ENCODE measurements at regions not wholly inside any gene's neighbourhood (a gene's known extent, or its start where the extent isn't known, plus 50 kb on each side); places are given as distances from the start of the nearest gene placed in this dataset.

DNA sequence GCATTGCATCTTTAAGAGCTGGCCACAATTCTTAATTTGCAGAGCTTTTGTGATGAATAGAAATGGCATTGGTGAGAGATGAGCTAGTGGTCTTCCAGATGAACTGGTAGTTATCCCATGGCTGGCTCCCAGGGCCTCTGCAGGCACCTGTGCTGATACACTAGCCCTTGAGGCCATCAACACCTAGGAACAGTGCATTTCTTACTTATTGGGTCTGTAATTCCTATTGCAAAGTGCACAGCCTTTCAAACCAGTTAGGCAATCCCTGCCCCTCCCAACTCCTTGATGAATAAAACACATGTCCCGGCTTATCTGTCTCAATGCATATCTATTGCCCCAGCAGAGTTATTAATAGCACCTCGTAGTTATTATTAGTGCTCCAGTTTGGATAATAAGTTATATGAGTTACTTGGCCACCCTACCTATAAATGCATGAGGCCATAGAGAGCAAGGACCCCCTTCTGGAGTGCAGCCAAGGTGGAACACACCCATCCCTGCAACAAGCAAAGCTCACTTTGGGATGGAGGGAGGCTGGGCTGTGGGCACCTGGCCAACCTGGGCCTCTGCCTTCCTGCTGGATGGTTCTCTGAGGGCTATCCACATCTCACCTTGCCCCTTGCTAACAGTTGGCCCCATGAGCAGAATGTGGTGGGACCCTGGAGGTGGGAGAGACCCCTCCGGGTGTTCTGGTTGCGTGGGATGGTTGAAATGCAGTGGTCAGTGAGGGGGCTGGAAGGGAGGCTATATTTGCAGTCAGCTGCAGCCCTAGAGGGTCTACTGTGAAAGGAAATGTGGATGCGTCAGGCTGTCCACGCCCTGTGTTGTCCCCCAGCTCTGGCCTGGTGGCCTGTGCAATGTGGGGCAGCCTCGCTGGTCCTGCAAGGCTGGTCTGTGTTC, 455.9 kb upstream of the HS6ST1 start:
- Histone ChIP-seq H3K9me3 (ENCODE audit: control insufficient read depth, insufficient read depth, low read length) (no peaks in the 10 kb centered on the region), H3K36me3 (ENCODE audit: control insufficient read depth, insufficient read depth, low read length) (no peaks in the 10 kb centered on the region), H3K27me3 (ENCODE audit: control insufficient read depth, insufficient read depth, low read length) (no peaks in the 10 kb centered on the region), H3K9ac (ENCODE audit: low read depth, low read length) (no peak overlapping the region), H3K4me1 (ENCODE audit: control insufficient read depth, insufficient read depth, low read length) (no peaks in the 10 kb centered on the region), H3K4me3 (ENCODE audit: low read depth, low read length) (no peak overlapping the region)

DNA sequence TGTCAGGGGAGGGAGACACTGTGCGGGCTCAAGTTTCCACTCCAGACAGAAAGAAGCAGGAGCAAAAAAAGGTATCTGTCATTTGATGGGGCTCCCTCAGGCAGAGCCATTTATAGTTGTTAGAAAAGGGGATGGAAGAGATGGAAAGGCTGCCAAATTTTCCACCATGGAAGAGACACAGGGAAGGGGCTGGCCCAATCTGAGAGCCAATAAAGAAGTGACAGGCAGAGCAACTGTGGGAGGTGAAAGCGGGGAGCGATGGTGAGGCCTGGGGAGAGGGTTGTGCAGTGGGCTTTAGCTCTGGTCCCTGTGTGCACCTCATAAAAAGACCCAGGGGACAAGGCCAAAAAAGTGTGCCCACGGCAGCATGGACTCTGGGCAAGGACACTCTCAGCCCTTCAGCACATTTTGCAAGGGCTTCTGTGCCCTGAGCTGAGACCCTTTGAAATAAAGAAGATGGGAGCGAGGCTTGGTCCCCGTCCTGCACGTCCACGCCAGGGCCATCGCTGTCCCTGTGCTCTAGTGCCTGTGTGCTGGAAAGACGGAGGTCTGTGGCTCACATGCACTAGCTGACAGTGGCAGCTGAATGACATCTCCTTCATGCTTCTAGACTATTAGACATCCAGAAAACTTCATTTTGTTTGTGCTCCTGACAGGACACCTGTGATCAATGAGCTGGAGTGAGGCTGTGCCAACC, 456.7 kb upstream of the HS6ST1 start:
- Histone ChIP-seq H3K4me3 (ENCODE audit: low read depth, low read length) (no peak overlapping the region), H3K36me3 (ENCODE audit: control insufficient read depth, insufficient read depth, low read length) (no peaks in the 10 kb centered on the region), H3K27me3 (ENCODE audit: control insufficient read depth, insufficient read depth, low read length) (no peaks in the 10 kb centered on the region), H3K9me3 (ENCODE audit: control insufficient read depth, insufficient read depth, low read length) (no peaks in the 10 kb centered on the region), H3K9ac (ENCODE audit: low read depth, low read length) (no peak overlapping the region), H3K4me1 (ENCODE audit: control insufficient read depth, insufficient read depth, low read length) (no peaks in the 10 kb centered on the region)

DNA sequence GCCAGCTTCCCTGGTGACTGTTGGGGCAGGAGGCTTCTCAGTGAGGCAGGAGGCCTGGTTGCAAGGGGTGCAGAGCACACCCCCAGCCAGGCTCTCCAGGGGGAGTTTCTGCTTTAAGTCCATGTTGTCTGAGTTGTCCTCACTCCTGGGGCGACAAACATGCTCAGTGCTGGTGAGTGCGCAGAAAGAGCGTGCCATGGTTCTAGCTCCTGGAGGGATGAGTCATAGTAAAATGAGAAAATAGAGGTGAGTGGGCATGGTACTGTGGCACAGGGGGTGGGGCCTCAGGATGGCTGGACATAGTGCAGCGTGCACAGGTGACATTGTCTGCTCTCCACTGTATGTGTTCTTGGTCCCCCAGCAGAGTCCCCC, 457.2 kb upstream of the HS6ST1 start:
- H3K4me3 ChIP-seq (ENCODE audit: low read depth, low read length), result no peak overlapping the region
- H3K4me1 ChIP-seq (ENCODE audit: control insufficient read depth, insufficient read depth, low read length), result no peaks in the 10 kb centered on the region
- H3K36me3 ChIP-seq (ENCODE audit: control insufficient read depth, insufficient read depth, low read length), result no peaks in the 10 kb centered on the region
- no peaks in the 10 kb centered on the region for H3K9me3 ChIP-seq (ENCODE audit: control insufficient read depth, insufficient read depth, low read length)
- H3K27me3 ChIP-seq (ENCODE audit: control insufficient read depth, insufficient read depth, low read length), result no peaks in the 10 kb centered on the region
- H3K9ac ChIP-seq (ENCODE audit: low read depth, low read length), result no peak overlapping the region

DNA sequence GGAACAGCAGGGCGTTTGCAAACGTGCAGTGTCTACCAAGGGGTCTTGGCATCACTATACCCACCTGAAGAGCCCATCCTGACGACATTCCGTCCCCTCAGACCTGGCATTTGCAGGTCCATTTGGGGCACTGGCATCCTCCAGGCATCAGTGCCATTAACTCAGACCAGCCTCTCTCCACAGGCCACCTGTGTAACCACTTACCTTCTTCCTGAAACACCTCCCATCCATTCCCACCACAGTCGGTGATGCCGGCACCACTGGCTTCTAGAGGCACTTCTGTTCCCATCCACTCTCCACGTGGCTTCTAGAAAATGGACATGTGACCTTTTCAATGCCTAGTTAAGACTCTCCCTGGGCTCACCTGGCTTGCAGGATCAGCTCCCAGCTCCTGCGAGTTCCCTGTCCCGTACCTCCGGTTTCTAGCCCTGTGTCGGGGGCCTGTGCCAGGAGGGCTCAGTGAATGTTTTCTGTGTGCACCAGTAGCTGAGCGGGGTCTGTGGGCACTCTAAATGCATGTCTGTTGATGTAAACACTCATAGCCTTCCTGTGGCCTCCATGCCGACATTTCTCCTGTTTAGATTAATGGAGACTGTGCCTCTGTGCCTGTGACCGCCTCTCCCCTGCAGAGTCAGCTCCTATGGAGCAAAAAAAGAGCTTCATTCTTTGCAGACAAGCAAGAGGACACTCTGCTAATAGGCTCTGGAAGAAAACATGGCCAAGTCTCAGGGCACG, 458.0 kb upstream of the HS6ST1 start:
- Histone ChIP-seq H3K4me3 (ENCODE audit: low read depth, low read length) (no peak overlapping the region), H3K36me3 (ENCODE audit: control insufficient read depth, insufficient read depth, low read length) (no peaks in the 10 kb centered on the region), H3K27me3 (ENCODE audit: control insufficient read depth, insufficient read depth, low read length) (no peaks in the 10 kb centered on the region), H3K9me3 (ENCODE audit: control insufficient read depth, insufficient read depth, low read length) (no peaks in the 10 kb centered on the region), H3K4me1 (ENCODE audit: control insufficient read depth, insufficient read depth, low read length) (no peaks in the 10 kb centered on the region), H3K9ac (ENCODE audit: low read depth, low read length) (no peak overlapping the region)

DNA sequence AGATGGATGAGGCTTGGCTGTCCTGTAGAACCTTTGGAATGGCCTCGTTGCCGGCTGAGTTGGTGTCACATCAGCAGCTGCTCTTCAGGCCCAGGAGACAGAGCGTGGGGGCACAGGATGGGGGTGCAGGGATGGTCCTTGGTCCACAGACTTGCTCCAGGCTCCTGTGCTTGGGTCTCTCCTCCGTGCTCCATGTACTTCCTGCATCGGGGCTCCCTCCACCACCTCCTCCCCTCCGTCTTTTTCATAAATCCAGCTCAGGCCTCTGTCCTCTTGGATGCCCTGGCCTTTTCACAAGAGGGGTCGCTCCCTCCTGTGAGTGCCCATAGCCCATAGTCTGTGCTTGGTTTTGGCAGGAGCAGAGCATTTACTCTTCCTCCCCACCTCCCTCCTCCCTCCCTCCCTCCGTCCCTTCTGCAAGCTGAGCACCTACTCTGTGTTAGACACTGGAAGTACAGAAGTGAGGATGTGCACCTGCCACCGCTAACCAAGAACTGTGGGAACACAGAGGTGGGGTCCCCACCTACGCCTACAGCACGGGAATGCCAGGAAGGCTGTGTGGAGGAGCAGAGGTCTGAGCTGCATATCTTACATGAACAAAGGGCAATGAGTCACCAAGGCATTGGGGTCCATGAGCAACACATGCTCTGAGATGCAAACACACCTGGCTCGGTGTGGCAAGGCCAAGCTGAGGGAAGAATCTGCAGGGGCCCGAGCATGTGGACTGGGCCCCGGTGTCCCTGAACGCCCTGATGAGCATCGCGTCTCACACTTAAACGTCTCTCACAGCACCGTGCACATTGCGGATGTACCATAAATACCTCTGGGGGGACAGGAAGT, 458.7 kb upstream of the HS6ST1 start:
- H3K27me3 ChIP-seq (ENCODE audit: control insufficient read depth, insufficient read depth, low read length), result no peaks in the 10 kb centered on the region
- H3K36me3 ChIP-seq (ENCODE audit: control insufficient read depth, insufficient read depth, low read length), result no peaks in the 10 kb centered on the region
- no peak overlapping the region for H3K9ac ChIP-seq (ENCODE audit: low read depth, low read length)
- no peaks in the 10 kb centered on the region for H3K9me3 ChIP-seq (ENCODE audit: control insufficient read depth, insufficient read depth, low read length)
- no peaks in the 10 kb centered on the region for H3K4me1 ChIP-seq (ENCODE audit: control insufficient read depth, insufficient read depth, low read length)
- H3K4me3 ChIP-seq (ENCODE audit: low read depth, low read length), result no peak overlapping the region

DNA sequence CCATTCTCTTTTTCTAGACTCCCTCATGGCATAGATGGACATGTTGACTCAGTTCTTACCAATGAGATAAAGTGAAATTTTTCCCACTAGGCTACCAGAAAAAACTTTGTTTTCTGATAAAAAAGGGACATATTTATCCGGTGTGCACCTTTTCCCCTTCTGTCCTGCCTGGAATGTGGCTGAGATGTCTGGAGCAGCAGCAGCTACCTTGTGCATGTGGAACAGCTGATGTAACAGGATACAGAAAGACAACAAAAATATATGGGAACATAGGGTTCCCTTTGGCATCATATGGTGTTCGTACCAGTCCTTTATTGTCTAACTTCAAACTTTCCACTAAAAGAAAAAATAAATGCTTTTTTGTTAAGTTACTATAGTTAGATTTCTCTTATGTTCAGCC, 460.2 kb upstream of the HS6ST1 start:
- no peaks in the 10 kb centered on the region for H3K27me3 ChIP-seq (ENCODE audit: control insufficient read depth, insufficient read depth, low read length)

DNA sequence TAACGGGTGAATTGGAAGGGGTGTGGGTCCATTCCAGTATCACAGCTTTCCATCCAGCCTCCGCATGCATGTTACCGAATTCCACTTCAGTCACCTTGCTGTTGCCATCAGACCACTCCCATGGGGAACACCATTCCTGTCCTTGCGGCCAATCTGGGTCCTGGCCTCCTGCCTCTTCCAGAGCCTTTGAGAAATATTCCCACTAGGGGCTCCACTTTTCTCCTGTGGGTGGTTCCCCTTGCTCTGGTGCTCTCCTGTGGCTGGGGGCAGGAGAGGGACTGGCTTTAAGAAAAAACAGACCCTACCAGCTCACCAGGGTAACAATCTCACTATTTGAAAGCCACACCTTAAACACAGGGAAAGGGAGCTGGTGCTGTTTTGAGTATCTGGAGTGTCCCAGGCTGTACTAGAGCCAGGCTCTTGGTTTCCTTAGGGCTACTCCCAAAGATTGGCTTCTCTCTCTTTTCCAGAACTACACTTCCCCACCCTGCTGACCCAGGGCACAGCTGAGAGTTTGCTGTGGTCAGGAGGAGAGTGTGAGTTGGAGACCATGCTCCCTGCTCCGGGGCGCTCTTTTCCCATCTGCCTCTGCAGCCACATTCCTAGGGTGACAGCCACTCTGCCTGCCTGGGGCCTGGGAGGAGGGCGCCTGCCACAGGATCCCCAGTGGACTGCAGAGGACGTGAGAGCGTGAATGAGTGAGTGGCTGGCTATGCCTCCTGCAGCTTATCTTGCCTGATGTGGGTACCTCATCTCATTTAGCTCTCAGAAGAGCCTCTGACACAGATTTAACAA, 460.8 kb upstream of the HS6ST1 start:
- Histone ChIP-seq H3K9me3 (ENCODE audit: control insufficient read depth, insufficient read depth, low read length) (no peaks in the 10 kb centered on the region), H3K36me3 (ENCODE audit: control insufficient read depth, insufficient read depth, low read length) (no peaks in the 10 kb centered on the region), H3K4me3 (ENCODE audit: low read depth, low read length) (no peak overlapping the region), H3K4me1 (ENCODE audit: control insufficient read depth, insufficient read depth, low read length) (no peaks in the 10 kb centered on the region), H3K27me3 (ENCODE audit: control insufficient read depth, insufficient read depth, low read length) (no peaks in the 10 kb centered on the region), H3K9ac (ENCODE audit: low read depth, low read length) (no peak overlapping the region)

More for the DNA sequence above, 460.2 kb upstream of the HS6ST1 start:
- no peaks in the 10 kb centered on the region for H3K36me3 ChIP-seq (ENCODE audit: control insufficient read depth, insufficient read depth, low read length)
- no peak overlapping the region for H3K4me3 ChIP-seq (ENCODE audit: low read depth, low read length)
- H3K9me3 ChIP-seq (ENCODE audit: control insufficient read depth, insufficient read depth, low read length), result no peaks in the 10 kb centered on the region
- no peak overlapping the region for H3K9ac ChIP-seq (ENCODE audit: low read depth, low read length)
- H3K4me1 ChIP-seq (ENCODE audit: control insufficient read depth, insufficient read depth, low read length), result no peaks in the 10 kb centered on the region

DNA sequence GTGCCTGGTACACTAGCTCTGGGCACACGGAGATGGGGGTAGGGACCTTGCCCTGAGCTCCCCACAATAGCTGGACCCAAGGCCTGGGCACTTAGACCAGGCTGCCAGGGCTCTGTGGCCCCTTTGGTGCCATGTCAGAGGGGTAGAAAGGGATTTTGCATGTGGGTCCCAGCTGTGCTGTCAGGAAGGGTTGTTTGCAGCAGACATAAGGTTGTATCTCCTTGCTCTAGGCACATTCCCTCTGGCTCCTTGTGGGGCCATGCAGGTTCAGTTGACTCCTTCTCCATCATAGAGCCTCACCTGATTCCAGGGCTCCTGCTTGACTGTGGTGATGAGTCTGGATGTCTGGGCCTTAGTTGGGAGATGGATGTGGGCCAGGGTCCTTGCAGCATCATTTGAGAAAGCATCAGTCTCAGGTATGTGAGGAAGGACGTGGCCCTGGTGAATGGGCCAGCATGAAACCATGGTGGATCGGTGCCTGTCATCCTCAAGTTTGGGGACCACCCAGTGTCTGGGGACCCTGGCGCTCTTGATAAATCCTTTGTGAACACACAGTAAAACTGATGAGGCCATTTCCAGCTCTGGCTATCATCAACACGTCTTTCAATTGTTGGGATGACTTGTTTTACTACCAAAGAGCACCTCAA, 461.9 kb upstream of the HS6ST1 start:
- H3K36me3 ChIP-seq (ENCODE audit: control insufficient read depth, insufficient read depth, low read length), result no peaks in the 10 kb centered on the region
- no peak overlapping the region for H3K9ac ChIP-seq (ENCODE audit: low read depth, low read length)
- no peaks in the 10 kb centered on the region for H3K27me3 ChIP-seq (ENCODE audit: control insufficient read depth, insufficient read depth, low read length)
- no peaks in the 10 kb centered on the region for H3K9me3 ChIP-seq (ENCODE audit: control insufficient read depth, insufficient read depth, low read length)
- H3K4me1 ChIP-seq (ENCODE audit: control insufficient read depth, insufficient read depth, low read length), result no peaks in the 10 kb centered on the region
- no peak overlapping the region for H3K4me3 ChIP-seq (ENCODE audit: low read depth, low read length)

DNA sequence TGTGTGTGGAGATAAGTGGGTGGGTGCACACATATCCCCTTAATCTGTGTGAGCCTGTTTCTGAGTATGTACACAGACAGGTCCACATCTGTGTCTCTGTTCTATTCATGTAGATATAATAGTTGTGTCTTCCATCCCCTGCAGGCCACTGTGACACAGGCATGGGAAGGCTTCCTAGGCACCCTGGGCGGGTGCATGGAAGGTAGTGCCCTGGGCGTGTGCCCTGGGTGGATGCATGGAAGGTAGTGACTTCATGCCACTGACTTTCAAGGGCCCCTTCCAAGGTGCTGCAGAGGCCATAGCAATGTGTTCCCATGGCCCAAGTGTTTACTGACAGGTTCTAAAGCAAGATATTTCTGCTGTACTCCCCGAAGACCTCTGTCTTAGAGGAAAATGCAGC, 462.5 kb upstream of the HS6ST1 start:
- H3K9ac ChIP-seq (ENCODE audit: low read depth, low read length), result no peak overlapping the region
- no peaks in the 10 kb centered on the region for H3K36me3 ChIP-seq (ENCODE audit: control insufficient read depth, insufficient read depth, low read length)
- no peaks in the 10 kb centered on the region for H3K4me1 ChIP-seq (ENCODE audit: control insufficient read depth, insufficient read depth, low read length)
- H3K4me3 ChIP-seq (ENCODE audit: low read depth, low read length), result no peak overlapping the region
- no peaks in the 10 kb centered on the region for H3K9me3 ChIP-seq (ENCODE audit: control insufficient read depth, insufficient read depth, low read length)
- H3K27me3 ChIP-seq (ENCODE audit: control insufficient read depth, insufficient read depth, low read length), result no peaks in the 10 kb centered on the region

DNA sequence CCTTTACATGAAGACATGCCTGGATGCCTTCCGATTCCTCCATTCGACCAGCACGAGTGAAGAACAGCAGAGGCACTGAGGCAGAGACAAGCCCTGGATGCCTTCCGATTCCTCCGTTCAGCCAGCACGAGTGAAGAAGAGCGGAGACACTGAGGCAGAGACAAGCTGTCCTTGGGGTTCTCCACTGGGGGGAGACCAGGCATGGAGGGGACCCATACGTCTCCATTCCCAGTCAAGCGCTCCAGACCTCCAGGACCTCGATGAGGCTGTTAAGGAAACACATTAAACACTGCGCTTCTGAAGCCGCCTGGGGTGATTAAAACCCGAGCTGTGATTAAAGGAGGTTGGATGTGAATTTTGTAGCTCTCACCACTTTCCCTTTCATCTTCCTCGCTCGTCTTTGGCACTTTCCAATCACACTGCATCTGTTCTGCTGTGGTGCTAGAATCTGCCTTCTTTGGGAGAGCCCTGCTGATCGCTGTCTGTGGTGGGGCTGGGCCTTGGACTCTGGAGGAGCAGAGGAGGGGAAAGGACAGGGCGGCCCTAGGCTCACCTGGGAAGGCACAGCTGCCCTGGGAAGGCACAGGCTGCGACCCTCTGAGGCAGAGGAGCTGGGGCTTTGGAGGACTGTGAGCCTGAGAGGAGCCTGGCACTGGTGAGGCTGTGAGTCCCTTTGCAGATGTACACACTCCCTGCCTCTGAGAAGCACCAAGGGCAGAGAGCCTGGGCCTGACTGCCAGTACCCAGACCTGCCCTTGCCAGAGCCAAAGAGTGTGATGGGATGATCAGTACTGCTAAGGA, 463.1 kb upstream of the HS6ST1 start:
- no peaks in the 10 kb centered on the region for H3K36me3 ChIP-seq (ENCODE audit: control insufficient read depth, insufficient read depth, low read length)
- H3K4me1 ChIP-seq (ENCODE audit: control insufficient read depth, insufficient read depth, low read length), result peaks cover 5% of the 10 kb centered on the region
- H3K9ac ChIP-seq (ENCODE audit: low read depth, low read length), result no peak overlapping the region
- H3K27me3 ChIP-seq (ENCODE audit: control insufficient read depth, insufficient read depth, low read length), result no peaks in the 10 kb centered on the region
- H3K4me3 ChIP-seq (ENCODE audit: low read depth, low read length), result no peak overlapping the region
- H3K9me3 ChIP-seq (ENCODE audit: control insufficient read depth, insufficient read depth, low read length), result no peaks in the 10 kb centered on the region
